NCI-H69 (cell line): ENCODE measurements at regions not wholly inside any gene's neighbourhood (a gene's known extent, or its start where the extent isn't known, plus 50 kb on each side); places are given as distances from the start of the nearest gene placed in this dataset.

Experiments used
- DNase-seq: peaks from one replicate; lab custom pipeline; 2025; lab: John Stamatoyannopoulos, UW

- DNase-seq = no peak
These were observed 254.3 kb upstream of the AGA start for GRCh38 chr4:177696438-177696966.

DNA sequence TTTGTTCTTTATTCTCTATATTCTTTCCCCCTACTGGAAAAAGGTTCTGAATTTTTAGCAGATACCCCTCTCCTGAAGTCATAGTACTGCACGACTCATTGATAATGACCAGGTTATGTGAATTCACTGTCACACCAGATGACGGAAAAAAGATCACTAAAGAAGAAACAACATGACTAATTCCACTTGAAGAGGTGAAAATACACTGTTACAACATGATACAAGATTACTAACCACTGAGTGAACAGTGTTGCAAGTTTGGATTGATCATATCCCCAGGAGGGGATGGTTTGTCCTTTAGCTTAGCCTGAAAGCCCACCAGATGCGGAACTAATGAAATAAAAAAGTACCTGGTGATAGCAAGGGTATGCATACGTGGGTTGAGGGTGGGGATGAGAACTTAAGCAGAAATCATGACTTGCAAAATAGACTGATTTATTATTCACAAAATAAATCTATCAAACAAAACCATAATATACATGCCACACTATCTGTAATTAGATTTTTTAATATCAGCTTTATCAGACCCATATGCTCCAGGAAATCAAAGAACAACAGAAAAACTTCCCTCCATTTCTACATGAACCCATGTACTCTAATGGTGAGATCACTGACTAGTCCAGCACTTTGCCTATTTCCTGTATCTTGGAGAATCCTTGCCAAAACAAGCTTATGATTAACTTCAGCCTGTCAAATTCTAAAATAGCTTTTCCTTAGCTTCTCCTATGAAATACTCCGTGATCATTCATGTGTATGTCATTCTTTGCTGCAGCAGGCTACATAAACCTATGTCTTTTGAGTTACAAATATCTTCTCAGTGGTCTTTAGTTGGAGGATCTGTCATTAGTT, 257.4 kb upstream of the AGA start:
- no peak for DNase-seq

DNA sequence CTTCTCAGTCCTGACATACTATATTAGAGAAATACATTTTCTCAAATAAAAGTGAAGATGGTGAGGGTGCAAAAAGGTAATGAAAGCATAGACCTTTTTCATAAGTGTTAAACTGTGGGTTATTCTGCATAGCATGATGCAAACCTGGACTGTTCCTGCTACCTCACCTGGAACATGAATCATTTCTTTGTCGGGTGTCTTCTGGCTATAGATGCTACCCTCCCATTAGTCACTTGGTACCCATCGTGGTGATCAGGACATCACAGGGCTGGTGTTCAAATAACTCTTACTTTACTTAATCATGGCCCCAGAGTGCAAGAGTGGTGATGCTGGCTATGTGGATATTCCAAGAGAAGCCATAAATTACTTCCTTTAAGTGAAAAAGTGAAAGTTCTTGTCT, 264.7 kb upstream of the AGA start:
- DNase-seq = no peak

DNA sequence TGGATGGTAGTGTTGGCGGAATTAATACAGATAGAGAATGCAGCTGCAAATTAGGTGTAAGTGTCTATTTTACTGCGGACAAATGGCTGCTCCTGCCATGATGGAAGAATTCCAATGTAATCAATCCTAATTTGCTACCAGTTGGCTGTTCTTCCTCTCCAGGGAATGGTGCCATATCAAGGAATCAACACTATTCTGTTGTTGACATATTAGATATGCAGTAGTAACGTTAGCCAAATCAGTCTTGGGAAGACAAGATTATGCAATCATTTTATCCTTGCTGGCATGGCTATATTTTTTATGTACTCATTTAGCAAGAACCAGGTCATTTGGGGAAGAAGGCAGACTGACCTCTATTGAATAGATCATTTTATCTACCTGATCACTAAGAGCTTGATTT, 271.2 kb upstream of the AGA start:
- no peak for DNase-seq

- no peak for DNase-seq
These were observed 275.2 kb upstream of the AGA start for GRCh38 chr4:177717407-177717806.

- no peak for DNase-seq
These were observed 276.3 kb upstream of the AGA start for GRCh38 chr4:177718514-177718913.

DNA sequence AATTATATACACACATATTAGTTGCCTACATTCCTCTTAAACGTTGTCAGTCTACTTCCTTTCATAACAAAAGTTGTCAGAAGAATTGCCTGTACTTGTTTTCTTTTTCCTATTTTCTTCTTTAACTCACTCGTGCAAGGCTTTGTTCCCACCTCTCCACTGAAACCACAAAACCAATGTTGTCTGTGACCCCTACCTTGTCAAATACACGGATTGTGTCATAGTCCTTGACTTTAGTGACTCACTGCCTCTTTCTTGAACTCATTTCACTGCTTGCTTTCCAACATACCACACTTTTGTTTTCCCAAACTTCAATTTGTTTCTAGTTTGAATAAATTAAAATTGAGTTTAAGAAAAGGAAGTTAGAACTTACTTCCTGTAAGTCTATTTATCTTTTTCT, 283.9 kb upstream of the AGA start:
- DNase-seq = no peak

DNA sequence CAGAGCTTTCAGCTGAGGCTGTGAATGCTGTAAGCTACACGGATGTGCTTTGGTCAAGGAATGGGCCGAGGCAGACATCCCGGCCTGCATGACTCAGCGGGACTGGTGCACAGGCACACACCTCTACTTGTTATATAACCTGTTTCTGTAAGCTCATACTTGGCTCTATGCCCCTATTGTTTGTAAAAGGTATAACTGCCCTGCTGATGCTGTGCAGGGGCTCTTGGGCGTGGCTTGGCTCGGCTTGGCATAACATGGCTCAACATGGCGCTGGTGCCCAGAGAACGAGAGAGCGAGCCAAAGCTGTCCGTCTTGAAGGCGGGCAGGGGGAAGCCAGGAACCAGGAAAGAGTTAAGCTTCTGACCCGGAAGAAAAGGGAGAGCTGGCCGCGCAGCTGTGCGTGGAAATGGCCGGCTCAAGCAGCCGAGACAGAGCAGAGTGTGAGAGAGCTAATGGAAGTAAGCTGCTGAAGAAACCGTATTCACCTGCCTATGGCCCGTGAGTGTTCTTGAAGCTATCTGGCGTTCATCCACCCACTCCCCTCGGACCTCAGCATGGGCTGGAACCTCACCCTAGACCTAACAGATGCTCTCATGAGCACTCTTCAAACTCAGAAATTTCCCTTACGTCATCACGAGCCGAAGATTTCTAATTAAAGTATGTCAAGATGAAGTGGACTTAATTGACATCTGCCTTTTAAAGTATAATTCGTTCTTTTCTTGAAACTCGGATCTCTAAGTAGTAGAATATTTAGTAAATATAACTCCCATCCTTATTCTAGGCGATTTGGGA, 286.3 kb upstream of the AGA start:
- peak; percentile 23 for DNase-seq

- no peak for DNase-seq
These were observed 287.4 kb upstream of the AGA start for GRCh38 chr4:177729681-177730080.

GRCh38 chr4:177737387-177737940, 295.2 kb upstream of the AGA start:
- DNase-seq = no peak

- DNase-seq = no peak
These were observed 298.3 kb upstream of the AGA start for GRCh38 chr4:177740563-177740962.

DNA sequence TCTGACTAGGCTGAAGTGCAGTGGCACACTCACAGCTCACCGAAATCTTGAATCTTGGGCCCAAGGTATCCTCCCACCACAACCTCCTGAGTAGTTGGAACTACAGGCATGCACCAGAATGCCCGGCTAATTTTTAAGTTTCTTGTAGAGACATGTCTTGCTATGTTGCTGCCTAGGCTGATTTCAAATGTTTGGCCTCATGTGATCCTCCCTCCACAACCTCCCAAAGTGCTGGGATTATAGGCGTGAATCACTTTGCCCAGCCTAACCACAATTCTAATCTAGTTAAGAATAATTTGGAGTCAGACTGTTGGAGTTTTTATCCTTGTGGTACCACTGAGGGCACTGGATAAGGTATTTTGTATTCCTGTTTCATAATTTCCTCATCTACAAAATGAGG, 317.5 kb upstream of the AGA start:
- no peak for DNase-seq

DNA sequence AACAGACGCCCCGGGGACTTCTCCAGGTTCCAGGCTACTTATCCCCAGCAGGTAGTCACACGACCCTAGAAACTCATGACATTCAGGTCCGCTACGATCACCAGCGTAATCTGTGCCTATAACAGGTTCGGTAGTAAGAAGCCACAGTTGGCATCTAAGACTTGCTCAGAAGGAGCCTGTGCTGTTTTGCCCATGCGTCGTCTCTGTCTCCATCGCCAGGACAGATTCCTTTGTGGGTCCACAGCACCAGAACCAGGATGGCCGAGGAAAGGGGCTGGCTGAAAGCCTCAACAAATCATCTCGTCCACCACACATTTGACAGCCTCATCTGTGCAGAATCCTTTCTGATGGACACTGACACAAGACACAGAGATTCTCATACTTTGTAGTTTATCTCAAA, 319.5 kb upstream of the AGA start:
- no peak for DNase-seq

- no peak for DNase-seq
These were observed 326.9 kb upstream of the AGA start for GRCh38 chr4:177769155-177769554.

- DNase-seq = no peak
These were observed 328.5 kb upstream of the AGA start for GRCh38 chr4:177770776-177771175.

DNA sequence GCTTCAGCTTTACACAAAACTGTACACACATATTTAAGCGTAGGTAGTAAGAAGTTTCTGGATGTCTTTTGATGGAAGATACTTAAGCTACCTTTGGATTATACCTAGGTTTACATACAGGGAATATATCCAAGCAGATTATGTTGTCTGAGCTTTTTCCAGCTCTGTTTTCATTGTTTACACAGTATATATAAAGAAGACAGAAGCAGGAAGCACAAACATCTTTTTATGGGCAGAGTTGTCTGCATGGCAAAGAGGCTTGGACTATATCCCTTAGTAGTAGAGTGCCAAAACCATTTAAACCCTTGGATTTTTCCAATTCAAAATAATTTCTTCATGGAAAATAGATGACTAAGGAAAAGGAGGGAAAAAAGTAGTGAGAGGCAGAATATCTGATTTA, 329.4 kb upstream of the AGA start:
- DNase-seq = peak; percentile 6

GRCh38 chr4:177778623-177779022, 336.4 kb upstream of the AGA start:
- DNase-seq = no peak

DNA sequence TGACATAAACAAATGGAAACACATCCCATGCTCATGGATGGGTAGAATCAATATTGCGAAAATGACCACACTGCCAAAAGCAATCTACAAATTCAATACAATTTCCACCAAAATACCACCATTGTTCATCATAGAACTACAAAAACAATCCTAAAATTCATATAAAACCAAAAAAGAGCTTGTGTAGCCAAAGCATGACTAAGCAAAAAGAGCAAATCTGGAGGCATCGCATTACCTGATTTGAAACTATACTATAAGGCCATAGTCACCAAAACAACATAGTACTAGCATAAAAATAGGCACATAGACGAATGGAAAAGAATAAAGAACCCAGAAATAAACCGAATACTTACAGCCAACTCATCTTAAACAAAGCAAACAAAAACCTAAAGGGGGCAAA, 342.8 kb upstream of the AGA start:
- no peak for DNase-seq

GRCh38 chr4:177789610-177790009, 347.4 kb upstream of the AGA start:
- no peak for DNase-seq

- no peak for DNase-seq
These were observed 349.0 kb upstream of the AGA start for GRCh38 chr4:177791188-177791587.

- DNase-seq = no peak
These were observed 354.6 kb upstream of the AGA start for GRCh38 chr4:177796841-177797240.

DNA sequence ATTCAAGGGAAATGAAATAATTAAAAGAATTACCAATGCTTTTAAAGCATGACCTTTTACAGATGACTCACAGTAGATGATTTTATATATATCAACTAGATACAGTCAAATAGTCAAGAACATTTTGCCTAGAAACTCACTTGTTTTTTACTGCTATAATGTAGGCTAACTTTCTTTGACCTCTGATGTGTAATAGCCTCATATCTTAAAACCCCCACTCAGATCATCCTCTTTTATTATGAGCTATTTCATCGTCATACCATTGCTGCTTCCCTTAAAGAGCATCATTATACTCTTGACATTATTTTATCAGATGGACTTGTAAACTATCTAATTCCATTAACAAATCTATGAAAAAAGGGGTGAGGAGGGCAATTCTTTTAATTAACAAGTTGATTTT, 355.9 kb upstream of the AGA start:
- DNase-seq = no peak

DNA sequence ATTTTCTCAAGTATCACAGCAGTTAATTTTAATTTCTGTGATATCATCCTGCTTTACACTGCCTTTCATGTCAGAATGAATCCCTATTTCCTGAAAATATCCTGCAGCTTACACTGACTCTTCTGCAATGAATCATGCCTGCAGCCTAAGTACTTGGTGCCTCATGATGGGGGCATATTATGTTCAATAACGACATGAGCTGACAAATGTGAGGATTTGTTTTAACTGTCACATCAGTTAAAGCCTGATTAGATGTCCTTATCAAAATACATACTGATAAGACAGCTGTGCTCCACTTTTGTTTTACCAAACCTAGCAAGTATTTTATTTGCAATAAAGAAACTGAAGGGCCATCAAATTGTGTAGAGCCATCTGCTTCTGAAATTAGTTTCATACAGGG, 359.9 kb upstream of the AGA start:
- DNase-seq = peak; percentile 80
